IMR-90 (cell line): ENCODE measurements at regions not wholly inside any gene's neighbourhood (a gene's known extent, or its start where the extent isn't known, plus 50 kb on each side); places are given as distances from the start of the nearest gene placed in this dataset.

Source experiments
- ATAC-seq: fragments of 200-7000 bp; cut with Tn5 transposase; 2 replicates; pipeline ENCODE4 v1.9.1; 2020; ENCODE audit warnings: low read depth, mild to moderate bottlenecking, moderate library complexity
- BruUV-seq: library from RNA; stranded (reverse); fragments of 400-500 nt; replicated peaks from 2 replicates; lab custom pipeline; 2021; lab: Mats Ljungman, UMichigan
- CTCF ChIA-PET: fragments of 300-600 bp; formaldehyde crosslinking; extraction: SDS; loops from one replicate; lab custom pipeline; 2021; ENCODE audit warnings: antibody characterized with exemption; lab: Yijun Ruan, JAX
- POLR2A ChIA-PET: fragments of 300-600 bp; sonication (Branson Sonifier 250); formaldehyde crosslinking; loops from one replicate; lab custom pipeline; 2022; ENCODE audit warnings: antibody characterized with exemption; ENCODE audit not compliant: unreplicated experiment; lab: Charles Lee
- DNase-seq: peaks from one replicate; pipeline ENCODE4 v3.0.0; 2013
- H2AFZ ChIP-seq: replicated peaks from 2 replicates; pipeline ENCODE3; 2013; ENCODE audit warnings: low read length, mild to moderate bottlenecking; ENCODE audit not compliant: poor library complexity
- H2AK5ac ChIP-seq: 2 replicates; pipeline ENCODE4 v1.6.1; 2013; ENCODE audit warnings: low read depth, low read length, inconsistent platforms
- H2AK9ac ChIP-seq: replicated peaks from 2 replicates; pipeline ENCODE3; 2013; ENCODE audit warnings: mild to moderate bottlenecking, low read depth, low read length, moderate library complexity; ENCODE audit not compliant: poor library complexity
- H2BK120ac ChIP-seq: 2 replicates; pipeline ENCODE4 v1.6.1; 2013; ENCODE audit warnings: low read depth, low read length, inconsistent platforms
- H2BK15ac ChIP-seq: 3 replicates; pipeline ENCODE4 v1.6.1; 2013; ENCODE audit warnings: low read depth, low read length, inconsistent platforms
- H2BK20ac ChIP-seq: 2 replicates; pipeline ENCODE4 v1.6.1; 2013; ENCODE audit warnings: low read depth, mild to moderate bottlenecking, inconsistent platforms, low read length, moderate library complexity
- H2BK5ac ChIP-seq: 2 replicates; pipeline ENCODE4 v1.6.1; 2013; ENCODE audit warnings: mild to moderate bottlenecking, low read depth, low read length, inconsistent platforms; ENCODE audit not compliant: poor library complexity, severe bottlenecking
- H3K14ac ChIP-seq: replicated peaks from 2 replicates; pipeline ENCODE4 v1.6.1; 2013; ENCODE audit warnings: low read depth, low read length, inconsistent platforms
- H3K18ac ChIP-seq: 2 replicates; pipeline ENCODE4 v1.6.1; 2013; ENCODE audit warnings: low read depth, low read length, control low read depth
- H3K23ac ChIP-seq: 2 replicates; pipeline ENCODE4 v1.6.1; 2013; ENCODE audit warnings: low read depth, low read length, inconsistent platforms
- H3K27ac ChIP-seq: 2 replicates; pipeline ENCODE4 v1.5.1; 2013; ENCODE audit warnings: mild to moderate bottlenecking, control low read depth, low read length; ENCODE audit not compliant: insufficient read depth
- H3K27me3 ChIP-seq: 2 replicates; pipeline ENCODE4 v1.6.1; 2013; ENCODE audit warnings: low read length; ENCODE audit not compliant: control insufficient read depth, insufficient read depth
- H3K36me3 ChIP-seq: 2 replicates; pipeline ENCODE4 v1.6.1; 2013; ENCODE audit warnings: low read length, mixed read lengths; ENCODE audit not compliant: control insufficient read depth, insufficient read depth
- H3K4ac ChIP-seq: 2 replicates; pipeline ENCODE4 v1.6.1; 2013; ENCODE audit warnings: low read depth, low read length, inconsistent platforms
- H3K4me1 ChIP-seq: 2 replicates; pipeline ENCODE4 v1.6.1; 2013; ENCODE audit warnings: low read length, mixed read lengths; ENCODE audit not compliant: control insufficient read depth, insufficient read depth
- H3K4me2 ChIP-seq: 2 replicates; pipeline ENCODE4 v1.6.1; 2013; ENCODE audit warnings: low read depth, mild to moderate bottlenecking, control low read depth, low read length, moderate library complexity
- H3K4me3 ChIP-seq: 2 replicates; pipeline ENCODE4 v1.5.1; 2013; ENCODE audit warnings: low read depth, mild to moderate bottlenecking, control low read depth, low read length, moderate library complexity; ENCODE audit not compliant: insufficient read depth
- H3K56ac ChIP-seq: 2 replicates; pipeline ENCODE4 v1.6.1; 2013; ENCODE audit warnings: low read length, inconsistent platforms; ENCODE audit not compliant: insufficient read depth; ENCODE audit errors: extremely low read depth
- H3K79me1 ChIP-seq, 2 experiments: 2 replicates each; pipeline ENCODE4 v1.6.1; 2013; ENCODE audit warnings: low read length in 2 of 2, inconsistent platforms in 1 of 2, low read depth in 1 of 2
- H3K9ac ChIP-seq: 2 replicates; pipeline ENCODE4 v1.6.1; 2013; ENCODE audit warnings: low read depth, low read length, control low read depth
- H3K9me1 ChIP-seq: 2 replicates; pipeline ENCODE4 v1.6.1; 2013; ENCODE audit warnings: low read length, inconsistent platforms; ENCODE audit not compliant: insufficient read depth
- H3K9me3 ChIP-seq: 2 replicates; pipeline ENCODE4 v1.6.1; 2013; ENCODE audit warnings: low read length; ENCODE audit not compliant: control insufficient read depth, insufficient read depth
- H4K20me1 ChIP-seq: 2 replicates; pipeline ENCODE4 v1.6.1; 2013; ENCODE audit warnings: low read length, inconsistent platforms; ENCODE audit not compliant: insufficient read depth
- H4K5ac ChIP-seq: 2 replicates; pipeline ENCODE4 v1.6.1; 2013; ENCODE audit warnings: mild to moderate bottlenecking, low read depth, low read length, control low read depth
- H4K8ac ChIP-seq, 2 experiments: 2 replicates each; pipeline ENCODE4 v1.6.1; 2013; ENCODE audit warnings: low read depth in 2 of 2, low read length in 2 of 2, control low read depth in 1 of 2, inconsistent platforms in 1 of 2
- H4K91ac ChIP-seq: 2 replicates; pipeline ENCODE4 v1.6.1; 2013; ENCODE audit warnings: low read depth, low read length, inconsistent platforms; ENCODE audit not compliant: insufficient read depth
- BHLHE40 ChIP-seq: fragments of 150-350 bp; IDR thresholded peaks from 2 replicates; pipeline ENCODE4 v1.6.1; 2016; ENCODE audit warnings: mild to moderate bottlenecking, low read depth, low read length
- CEBPB ChIP-seq: IDR thresholded peaks from 2 replicates; pipeline ENCODE4 v1.6.1; 2012; ENCODE audit warnings: low read depth, low read length, improper control_type of control experiment
- CHD1 ChIP-seq: IDR thresholded peaks from 2 replicates; pipeline ENCODE4 v1.6.1; 2012; ENCODE audit warnings: low read depth, low read length, improper control_type of control experiment
- CTCF ChIP-seq: conservative IDR thresholded peaks from 2 replicates; pipeline ENCODE4 v1.5.1; 2012; ENCODE audit warnings: mild to moderate bottlenecking, low read depth, low read length, improper control_type of control experiment
- FOS ChIP-seq: fragments of 150-350 bp; IDR thresholded peaks from 2 replicates; pipeline ENCODE4 v1.6.1; 2016; ENCODE audit warnings: low read depth, low read length
- MAFK ChIP-seq: IDR thresholded peaks from 2 replicates; pipeline ENCODE4 v1.6.1; 2012; ENCODE audit warnings: low read depth, low read length, improper control_type of control experiment
- MAZ ChIP-seq: IDR thresholded peaks from 2 replicates; pipeline ENCODE4 v1.6.1; 2012; ENCODE audit warnings: low read depth, mild to moderate bottlenecking, low read length, improper control_type of control experiment, moderate library complexity, borderline replicate concordance
- MXI1 ChIP-seq: IDR thresholded peaks from 2 replicates; pipeline ENCODE4 v1.6.1; 2012; ENCODE audit warnings: low read depth, mild to moderate bottlenecking, low read length, moderate library complexity, borderline replicate concordance
- NFE2L2 ChIP-seq: fragments of 150-350 bp; IDR thresholded peaks from 2 replicates; pipeline ENCODE4 v1.6.1; 2016; ENCODE audit warnings: low read depth, mild to moderate bottlenecking, low read length
- POLR2A ChIP-seq: IDR thresholded peaks from 2 replicates; pipeline ENCODE4 v1.6.1; 2012; ENCODE audit warnings: mild to moderate bottlenecking, low read depth, low read length
- RAD21 ChIP-seq: IDR thresholded peaks from 2 replicates; pipeline ENCODE4 v1.6.1; 2012; ENCODE audit warnings: low read length, improper control_type of control experiment
- RCOR1 ChIP-seq: IDR thresholded peaks from 2 replicates; pipeline ENCODE4 v1.6.1; 2012; ENCODE audit warnings: mild to moderate bottlenecking, low read length, improper control_type of control experiment; ENCODE audit not compliant: insufficient replicate concordance
- RFX5 ChIP-seq: IDR thresholded peaks from 2 replicates; pipeline ENCODE4 v1.8.0; 2012; ENCODE audit warnings: low read depth, mild to moderate bottlenecking, low read length, moderate library complexity
- SMC3 ChIP-seq: fragments of 150-350 bp; IDR thresholded peaks from 2 replicates; pipeline ENCODE4 v1.6.1; 2016; ENCODE audit warnings: low read depth, mild to moderate bottlenecking, antibody characterized with exemption, low read length, moderate library complexity
- USF2 ChIP-seq: fragments of 150-350 bp; IDR thresholded peaks from 2 replicates; pipeline ENCODE4 v1.6.1; 2017; ENCODE audit warnings: mild to moderate bottlenecking, antibody characterized with exemption, low read length, low read depth
- WGBS, 2 experiments: methylation state at CpG; one replicate each; pipeline versions ENCODE4 v1.1.5 to v1.1.7; 2013; ENCODE audit warnings: missing lambda C conversion rate in 2 of 2; ENCODE audit not compliant: insufficient read length in 1 of 2; ENCODE audit errors: extremely low coverage in 2 of 2; 5-methylcytosine and 5-hydroxymethylcytosine counted together
- dilution Hi-C: fragments of 300-500 bp; cut with HindIII; formaldehyde crosslinking; loops from one replicate; pipeline ENCODE4 v1.14.3; 2018; ENCODE audit warnings: low sequenced_read_pairs; ENCODE audit not compliant: unreplicated experiment
- in situ Hi-C: fragments of 300-500 bp; cut with MboI; formaldehyde crosslinking; loops from 3 replicates; pipeline ENCODE4 v1.14.3; 2019; ENCODE audit warnings: low sequenced_read_pairs, inconsistent platforms, mixed read lengths
- intact Hi-C: fragments of 100-400 bp; cut with micrococcal nuclease; formaldehyde crosslinking; loops from 2 replicates; pipeline ENCODE4 v1.10.0; 2022
- TF ChIP-seq, protein P1 (sequence below): fragments of 150-350 bp; IDR thresholded peaks from 2 replicates; pipeline ENCODE4 v1.6.1; 2016; ENCODE audit warnings: low read depth, mild to moderate bottlenecking, low read length, moderate library complexity, borderline replicate concordance

- ChIA-PET CTCF (interaction anchor here (1.0 kb wide), 1 partner anchor 242 kb away, joined by 3 read pairs; the partner anchor contains the start of gene HUNK), POLR2A (no interaction called here)
- Histone ChIP-seq H2BK5ac (no peak overlapping the region), H3K79me1 (no peaks in the 10 kb centered on the region), H3K23ac (no peak overlapping the region), H3K18ac (no peak overlapping the region), H3K4me3 (no peak overlapping the region), H3K9me1 (no peaks in the 10 kb centered on the region), H4K20me1 (no peaks in the 10 kb centered on the region), H2AK9ac (no peak overlapping the region), H2AK5ac (no peak overlapping the region), H3K56ac (no peak overlapping the region), H2BK20ac (no peak overlapping the region), H3K9ac (no peak overlapping the region), H3K14ac (no peak overlapping the region), H4K5ac (no peak overlapping the region), H4K91ac (no peak overlapping the region), H2BK15ac (no peak overlapping the region), H4K8ac (no peak overlapping the region), H3K9me3 (no peaks in the 10 kb centered on the region), H3K4me1 (no peaks in the 10 kb centered on the region), H3K4me2 (no peak overlapping the region), H3K27me3 (peaks cover 1% of the 10 kb centered on the region; the same call in 1 of the 2 replicates), H3K27ac (no peak overlapping the region), H2BK120ac (no peak overlapping the region), H3K4ac (no peak overlapping the region), H2AFZ (no peak overlapping the region), H3K36me3 (no peaks in the 10 kb centered on the region)
- no TSS peak for BruUV-seq
- dilution Hi-C loops (no loop called here), intact Hi-C loops (no loop called here), in situ Hi-C loops (no loop called here)
- ATAC-seq: no peak
- WGBS, 2 experiments: no CpG with 5 or more reads among the region's 11 CpGs
- TF ChIP-seq USF2 (no peak), MXI1 (no peak), CEBPB (no peak), MAZ (no peak), MAFK (no peak), BHLHE40 (no peak), SMC3 (no peak), CTCF (no peak), CHD1 (no peak), FOS (no peak), RCOR1 (no peak), RFX5 (no peak), NFE2L2 (no peak), RAD21 (no peak), POLR2A (no peak)
- TF ChIP-seq, protein P1, sequence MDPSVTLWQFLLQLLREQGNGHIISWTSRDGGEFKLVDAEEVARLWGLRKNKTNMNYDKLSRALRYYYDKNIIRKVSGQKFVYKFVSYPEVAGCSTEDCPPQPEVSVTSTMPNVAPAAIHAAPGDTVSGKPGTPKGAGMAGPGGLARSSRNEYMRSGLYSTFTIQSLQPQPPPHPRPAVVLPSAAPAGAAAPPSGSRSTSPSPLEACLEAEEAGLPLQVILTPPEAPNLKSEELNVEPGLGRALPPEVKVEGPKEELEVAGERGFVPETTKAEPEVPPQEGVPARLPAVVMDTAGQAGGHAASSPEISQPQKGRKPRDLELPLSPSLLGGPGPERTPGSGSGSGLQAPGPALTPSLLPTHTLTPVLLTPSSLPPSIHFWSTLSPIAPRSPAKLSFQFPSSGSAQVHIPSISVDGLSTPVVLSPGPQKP: no peak
- DNase-seq: no peak
Measured at GRCh38 chr21:32114419-32115035, 164.3 kb downstream of the MIS18A start.
